ENCODE measurements at regions not wholly inside any gene's neighbourhood (a gene's known extent, or its start where the extent isn't known, plus 50 kb on each side); places are given as distances from the start of the nearest gene placed in this dataset.

GRCh38 chr6:159616456-159616855, 76.6 kb downstream of the SOD2 start:
- TF ChIP-seq CTCF (IDR thresholded peaks at IDR 0.05) = no peak
- TF ChIP-seq POLR2A (IDR thresholded peaks at IDR 0.05) = no peak
